H1 (cell line): ENCODE measurements at regions not wholly inside any gene's neighbourhood (a gene's known extent, or its start where the extent isn't known, plus 50 kb on each side); places are given as distances from the start of the nearest gene placed in this dataset.

Source experiments
- CTCF ChIA-PET: fragments of 300-600 bp; sonication (Branson Sonifier 250); formaldehyde crosslinking; loops from one replicate; lab custom pipeline; 2021; ENCODE audit not compliant: partially characterized antibody; lab: Charles Lee
- POLR2A ChIA-PET: fragments of 300-600 bp; sonication (Branson Sonifier 250); formaldehyde crosslinking; loops from one replicate; lab custom pipeline; 2021; ENCODE audit warnings: inconsistent platforms; ENCODE audit not compliant: partially characterized antibody; lab: Charles Lee
- DNase-seq, 2 experiments: peaks; one replicate each; pipeline versions ENCODE4 v3.0.0 to v3.0.0-alpha.2; 2010 to 2022; ENCODE audit warnings: low spot score in 2 of 2, low read depth in 1 of 2, mixed read lengths in 1 of 2
- FAIRE-seq: peaks from 2 replicates; lab custom pipeline; 2011; peaks lifted over from hg19 to GRCh38; lab: Jason Lieb, UNC
- H2AFZ ChIP-seq: 2 replicates; pipeline ENCODE4 v1.8.1; 2012; ENCODE audit warnings: low read length, inconsistent platforms
- H2AK5ac ChIP-seq: 2 replicates; pipeline ENCODE4 v1.6.1; 2013; ENCODE audit warnings: low read depth, low read length
- H2BK120ac ChIP-seq: replicated peaks from 2 replicates; pipeline ENCODE3; 2013; ENCODE audit warnings: low read depth, low read length, inconsistent platforms
- H2BK12ac ChIP-seq: 2 replicates; pipeline ENCODE4 v1.6.1; 2013; ENCODE audit warnings: low read depth, low read length
- H2BK15ac ChIP-seq: 2 replicates; pipeline ENCODE4 v1.6.1; 2013; ENCODE audit warnings: low read length
- H2BK20ac ChIP-seq: 2 replicates; pipeline ENCODE4 v1.6.1; 2013; ENCODE audit warnings: low read length
- H2BK5ac ChIP-seq: 2 replicates; pipeline ENCODE4 v1.6.1; 2013; ENCODE audit warnings: low read depth, low read length
- H3K14ac ChIP-seq: 2 replicates; pipeline ENCODE4 v1.6.1; 2013; ENCODE audit warnings: inconsistent platforms; ENCODE audit not compliant: insufficient read length
- H3K18ac ChIP-seq: 2 replicates; pipeline ENCODE4 v1.6.1; 2013; ENCODE audit warnings: low read length; ENCODE audit errors: extremely low read depth
- H3K23ac ChIP-seq: 2 replicates; pipeline ENCODE4 v1.6.1; 2013; ENCODE audit warnings: inconsistent platforms; ENCODE audit not compliant: insufficient read length
- H3K23me2 ChIP-seq: 2 replicates; pipeline ENCODE4 v1.6.1; 2013; ENCODE audit warnings: low read depth, low read length
- H3K27ac ChIP-seq: 2 replicates; pipeline ENCODE4 v1.6.1; 2011; ENCODE audit warnings: low read depth, low read length, inconsistent platforms
- H3K27me3 ChIP-seq, 4 experiments: replicated peaks in 1 of 4; 1 replicate in 1 of 4; 2 replicates in 3 of 4; pipeline versions ENCODE4 v1.6.1 to v1.8.1; 2011 to 2013; ENCODE audit warnings: low read length in 3 of 4, mild to moderate bottlenecking in 3 of 4, inconsistent platforms in 2 of 4, mixed read lengths in 2 of 4, moderate library complexity in 1 of 4; ENCODE audit not compliant: control insufficient read depth in 3 of 4, insufficient read depth in 3 of 4; ENCODE audit errors: extremely low read depth in 1 of 4
- H3K36me3 ChIP-seq, 4 experiments: 2 replicates each; pipeline versions ENCODE4 v1.6.1 to v1.8.1; 2011 to 2013; ENCODE audit warnings: mild to moderate bottlenecking in 4 of 4, low read length in 3 of 4, moderate library complexity in 2 of 4, control low read depth in 1 of 4, inconsistent platforms in 1 of 4; ENCODE audit not compliant: insufficient read depth in 4 of 4, control insufficient read depth in 2 of 4
- H3K4ac ChIP-seq: replicated peaks from 2 replicates; pipeline ENCODE3; 2013; ENCODE audit warnings: low read length, low read depth, mixed read lengths, inconsistent platforms; ENCODE audit not compliant: insufficient read length
- H3K4me1 ChIP-seq, 4 experiments: replicated peaks in 1 of 4; 1 replicate in 1 of 4; 2 replicates in 3 of 4; pipeline versions ENCODE4 v1.6.1 to v1.8.1; 2011 to 2013; ENCODE audit warnings: low read length in 3 of 4, inconsistent platforms in 2 of 4, mixed read lengths in 1 of 4; ENCODE audit not compliant: insufficient read depth in 4 of 4, control insufficient read depth in 3 of 4
- H3K4me2 ChIP-seq, 2 experiments: 2 replicates each; pipeline versions ENCODE4 v1.6.1 to v1.8.1; 2011 to 2013; ENCODE audit warnings: low read depth in 2 of 2, low read length in 2 of 2, control low read depth in 1 of 2, inconsistent platforms in 1 of 2, mild to moderate bottlenecking in 1 of 2; ENCODE audit not compliant: insufficient read depth in 1 of 2
- H3K4me3 ChIP-seq, 4 experiments: fragments of 200-600, 300-600 bp in 1 of 4; sonication (generic), shearing (Covaris generic), sonication (Bioruptor Twin) in 1 of 4; 2 replicates each; pipeline versions ENCODE4 v1.5.1 to v1.8.1; 2011 to 2016; ENCODE audit warnings: low read length in 4 of 4, low read depth in 3 of 4, control low read depth in 2 of 4, inconsistent platforms in 2 of 4, mild to moderate bottlenecking in 2 of 4, mixed read lengths in 1 of 4, moderate library complexity in 1 of 4; ENCODE audit not compliant: insufficient read depth in 2 of 4; ENCODE audit errors: extremely low read depth in 1 of 4
- H3K56ac ChIP-seq: replicated peaks from 2 replicates; pipeline ENCODE3; 2013; ENCODE audit warnings: low read depth, mild to moderate bottlenecking, mixed read lengths, low read length, inconsistent platforms; ENCODE audit not compliant: insufficient read length
- H3K79me1 ChIP-seq: 2 replicates; pipeline ENCODE4 v1.6.1; 2013; ENCODE audit warnings: low read depth, low read length, control low read depth
- H3K79me2 ChIP-seq, 2 experiments: 2 replicates each; pipeline versions ENCODE4 v1.6.1 to v1.8.1; 2012 to 2013; ENCODE audit warnings: low read length in 2 of 2, mild to moderate bottlenecking in 2 of 2, inconsistent platforms in 1 of 2; ENCODE audit not compliant: insufficient read depth in 2 of 2, control insufficient read depth in 1 of 2
- H3K9ac ChIP-seq, 4 experiments: replicated peaks in 1 of 4; 1 replicate in 1 of 4; 2 replicates in 3 of 4; pipeline versions ENCODE4 v1.6.1 to v1.8.1; 2011 to 2013; ENCODE audit warnings: low read depth in 3 of 4, low read length in 3 of 4, control low read depth in 2 of 4, mild to moderate bottlenecking in 2 of 4, moderate library complexity in 2 of 4, inconsistent platforms in 1 of 4; ENCODE audit errors: extremely low read depth in 1 of 4
- H3K9me3 ChIP-seq, 2 experiments: 2 replicates each; pipeline versions ENCODE4 v1.6.1 to v1.8.1; 2012 to 2013; ENCODE audit warnings: mild to moderate bottlenecking in 2 of 2, moderate library complexity in 2 of 2, control low read depth in 1 of 2, inconsistent platforms in 1 of 2, low read depth in 1 of 2, low read length in 1 of 2, mixed read lengths in 1 of 2; ENCODE audit not compliant: insufficient read depth in 2 of 2
- H4K20me1 ChIP-seq, 2 experiments: replicated peaks in 1 of 2; 2 replicates each; pipeline versions ENCODE3 to v1.8.1; 2011 to 2013; ENCODE audit warnings: inconsistent platforms in 2 of 2, low read length in 2 of 2, mild to moderate bottlenecking in 1 of 2; ENCODE audit not compliant: insufficient read depth in 2 of 2, control insufficient read depth in 1 of 2
- H4K5ac ChIP-seq: 2 replicates; pipeline ENCODE4 v1.6.1; 2013; ENCODE audit warnings: low read length, low read depth, mixed read lengths, inconsistent platforms; ENCODE audit not compliant: insufficient read length
- H4K8ac ChIP-seq: 2 replicates; pipeline ENCODE4 v1.8.0; 2013; ENCODE audit warnings: mild to moderate bottlenecking, moderate library complexity, low read length, inconsistent platforms; ENCODE audit not compliant: insufficient read depth; ENCODE audit errors: extremely low read depth
- H4K91ac ChIP-seq: replicated peaks from 2 replicates; pipeline ENCODE3; 2013; ENCODE audit warnings: low read length, mixed read lengths, inconsistent platforms; ENCODE audit not compliant: insufficient read length
- CEBPB ChIP-seq: IDR thresholded peaks from 2 replicates; pipeline ENCODE4 v1.6.1; 2012; ENCODE audit warnings: low read depth, low read length
- CHD1 ChIP-seq: IDR thresholded peaks from 2 replicates; pipeline ENCODE4 v1.6.1; 2012; ENCODE audit warnings: low read depth, low read length, improper control_type of control experiment
- CHD2 ChIP-seq: IDR thresholded peaks from 2 replicates; pipeline ENCODE4 v1.6.1; 2012; ENCODE audit warnings: low read length, improper control_type of control experiment
- EZH2 ChIP-seq: fragments of 200-600 bp; sonication (generic); IDR thresholded peaks from 2 replicates; pipeline ENCODE4 v1.7.1; 2012; ENCODE audit warnings: low read depth, mild to moderate bottlenecking, moderate library complexity, low read length, inconsistent platforms; ENCODE audit not compliant: severe bottlenecking
- KDM4A ChIP-seq: IDR thresholded peaks from one replicate; pipeline ENCODE4 v1.7.1; 2012; ENCODE audit warnings: low read depth, mild to moderate bottlenecking, moderate library complexity, low read length, inconsistent platforms; ENCODE audit not compliant: severe bottlenecking
- MAX ChIP-seq: IDR thresholded peaks from 2 replicates; pipeline ENCODE4 v1.6.1; 2012; ENCODE audit warnings: inconsistent platforms
- NRF1 ChIP-seq: IDR thresholded peaks from 2 replicates; pipeline ENCODE4 v1.6.1; 2011; ENCODE audit warnings: mild to moderate bottlenecking, low read depth, low read length, improper control_type of control experiment
- POLR2AphosphoS5 ChIP-seq: IDR thresholded peaks from 2 replicates; pipeline ENCODE4 v1.6.1; 2011; ENCODE audit warnings: low read depth, low read length
- RXRA ChIP-seq: IDR thresholded peaks from 2 replicates; pipeline ENCODE4 v1.6.1; 2011; ENCODE audit warnings: low read depth, mild to moderate bottlenecking, low read length, moderate library complexity; ENCODE audit not compliant: insufficient read depth
- SP1 ChIP-seq: IDR thresholded peaks from 2 replicates; pipeline ENCODE4 v1.6.1; 2011; ENCODE audit warnings: low read depth, low read length
- SP2 ChIP-seq: IDR thresholded peaks from 2 replicates; pipeline ENCODE4 v1.6.1; 2012; ENCODE audit warnings: mild to moderate bottlenecking, low read length, inconsistent platforms
- TAF1 ChIP-seq: IDR thresholded peaks from 2 replicates; pipeline ENCODE4 v1.6.1; 2011; ENCODE audit warnings: mild to moderate bottlenecking, low read depth, low read length
- WGBS, 2 experiments: shearing (Covaris generic) in 1 of 2; methylation state at CpG; one replicate each; pipeline versions ENCODE4 v1.1.6 to v1.1.7; 2013 to 2015; ENCODE audit warnings: low lambda C conversion rate in 2 of 2, mixed read lengths in 2 of 2, inconsistent platforms in 1 of 2, low coverage in 1 of 2, missing lambda C conversion rate in 1 of 2; ENCODE audit not compliant: insufficient replicate concordance in 2 of 2, insufficient coverage in 1 of 2, insufficient read length in 1 of 2; ENCODE audit errors: extremely low coverage in 1 of 2, missing lambda C conversion rate in 1 of 2; 5-methylcytosine and 5-hydroxymethylcytosine counted together
- TF ChIP-seq, protein P1 (sequence below), 3 experiments: IDR thresholded peaks; 1 replicate in 2 of 3; 2 replicates in 1 of 3; pipeline versions ENCODE4 v1.5.1 to v1.6.1; 2011; ENCODE audit warnings: low read length in 3 of 3, mild to moderate bottlenecking in 3 of 3, inconsistent platforms in 2 of 3, low read depth in 1 of 3, moderate library complexity in 1 of 3; ENCODE audit not compliant: insufficient read depth in 1 of 3; ENCODE audit errors: control extremely low read depth in 1 of 3

- H3K23me2 ChIP-seq = no peaks in the 10 kb centered on the region; the same call in 1 of the 2 replicates
- no peak overlapping the region for H2BK5ac ChIP-seq
- 83% methylated on average over 1 of the region's 1 CpG; no CpG with 5 or more reads in 1 of the 2 experiments for WGBS, 2 experiments
- no peak overlapping the region for H2BK15ac ChIP-seq
- no peaks in the 10 kb centered on the region for H3K36me3 ChIP-seq
- no peak overlapping the region for H3K4me2 ChIP-seq
- no peak overlapping the region for H4K5ac ChIP-seq
- no peak overlapping the region for H2AK5ac ChIP-seq
- no peak overlapping the region for H3K23ac ChIP-seq
- no peak for DNase-seq
- POLR2A ChIA-PET = interaction anchor here (1.1 kb wide), 1 partner anchor 18 kb away, joined by 3 read pairs; no protein-coding TSS in a partner anchor
- no peak overlapping the region for H3K14ac ChIP-seq
- no peak overlapping the region for H2BK120ac ChIP-seq
- CTCF ChIA-PET = interaction anchor here (0.6 to 1.1 kb wide), 3 partner anchors 20 to 161 kb away, joined by 3 read pairs; no protein-coding TSS in a partner anchor
- no peak overlapping the region for H3K4me3 ChIP-seq
- H2BK12ac ChIP-seq = no peak overlapping the region
- H3K79me1 ChIP-seq = no peaks in the 10 kb centered on the region; the same call in 1 of the 2 replicates
- H3K9me3 ChIP-seq = no peaks in the 10 kb centered on the region
- no peaks in the 10 kb centered on the region for H3K4me1 ChIP-seq
- H4K91ac ChIP-seq = no peak overlapping the region
- H2AFZ ChIP-seq = no peak overlapping the region
- H2BK20ac ChIP-seq = no peak overlapping the region
- H3K9ac ChIP-seq = no peak overlapping the region
- H4K8ac ChIP-seq = no peak overlapping the region
- H3K56ac ChIP-seq = no peak overlapping the region
- H3K18ac ChIP-seq = no peak overlapping the region
- no peaks in the 10 kb centered on the region for H3K27me3 ChIP-seq
- H3K4ac ChIP-seq = no peak overlapping the region
- H3K79me2 ChIP-seq = no peaks in the 10 kb centered on the region
- H4K20me1 ChIP-seq = no peaks in the 10 kb centered on the region
- no peak for FAIRE-seq
- H3K27ac ChIP-seq = no peak overlapping the region
- no peak for TF ChIP-seq KDM4A
- no peak for TF ChIP-seq TAF1
- TF ChIP-seq CEBPB = no peak
- TF ChIP-seq POLR2AphosphoS5 = no peak
- TF ChIP-seq SP1 = no peak
- no peak for TF ChIP-seq RXRA
- TF ChIP-seq NRF1 = no peak
- no peak for TF ChIP-seq MAX
- TF ChIP-seq, protein P1, sequence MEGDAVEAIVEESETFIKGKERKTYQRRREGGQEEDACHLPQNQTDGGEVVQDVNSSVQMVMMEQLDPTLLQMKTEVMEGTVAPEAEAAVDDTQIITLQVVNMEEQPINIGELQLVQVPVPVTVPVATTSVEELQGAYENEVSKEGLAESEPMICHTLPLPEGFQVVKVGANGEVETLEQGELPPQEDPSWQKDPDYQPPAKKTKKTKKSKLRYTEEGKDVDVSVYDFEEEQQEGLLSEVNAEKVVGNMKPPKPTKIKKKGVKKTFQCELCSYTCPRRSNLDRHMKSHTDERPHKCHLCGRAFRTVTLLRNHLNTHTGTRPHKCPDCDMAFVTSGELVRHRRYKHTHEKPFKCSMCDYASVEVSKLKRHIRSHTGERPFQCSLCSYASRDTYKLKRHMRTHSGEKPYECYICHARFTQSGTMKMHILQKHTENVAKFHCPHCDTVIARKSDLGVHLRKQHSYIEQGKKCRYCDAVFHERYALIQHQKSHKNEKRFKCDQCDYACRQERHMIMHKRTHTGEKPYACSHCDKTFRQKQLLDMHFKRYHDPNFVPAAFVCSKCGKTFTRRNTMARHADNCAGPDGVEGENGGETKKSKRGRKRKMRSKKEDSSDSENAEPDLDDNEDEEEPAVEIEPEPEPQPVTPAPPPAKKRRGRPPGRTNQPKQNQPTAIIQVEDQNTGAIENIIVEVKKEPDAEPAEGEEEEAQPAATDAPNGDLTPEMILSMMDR (IDR thresholded peaks at IDR 0.05; ENCODE audit: control extremely low read depth in 1 of 3, insufficient read depth in 1 of 3, low read depth in 1 of 3, low read length in 3 of 3) = no peak
- TF ChIP-seq SP2 = no peak
- no peak for TF ChIP-seq CHD2
- no peak for TF ChIP-seq EZH2
- no peak for TF ChIP-seq CHD1
These were observed 156.5 kb upstream of the RPH3A start for GRCh38 chr12:112635036-112635435.
